ENCODE measurements at regions not wholly inside any gene's neighbourhood (a gene's known extent, or its start where the extent isn't known, plus 50 kb on each side); places are given as distances from the start of the nearest gene placed in this dataset.

GRCh38 chr13:61146571-61146970 is 269.1 kb downstream of the PCDH20 start:
- no peak for TF ChIP-seq CTCF (IDR thresholded peaks at IDR 0.05; ENCODE audit: borderline replicate concordance, control extremely low read depth, extremely low read depth, insufficient read depth, missing control alignments)
- no peak for DNase-seq (ENCODE audit: low spot score)
- in situ Hi-C loops (cut with MboI; ENCODE audit: low sequenced_read_pairs, unreplicated experiment) = no loop called here

GRCh38 chr13:61146158-61146557 is 269.5 kb downstream of the PCDH20 start:
- in situ Hi-C loops (cut with MboI; ENCODE audit: low sequenced_read_pairs, unreplicated experiment) = no loop called here
- no peak for DNase-seq (ENCODE audit: low spot score)
- TF ChIP-seq CTCF (IDR thresholded peaks at IDR 0.05; ENCODE audit: borderline replicate concordance, control extremely low read depth, extremely low read depth, insufficient read depth, missing control alignments) = no peak

GRCh38 chr13:61144834-61145593 is 270.6 kb downstream of the PCDH20 start:
- in situ Hi-C loops (cut with MboI; ENCODE audit: low sequenced_read_pairs, unreplicated experiment) = no loop called here
- no peak for DNase-seq (ENCODE audit: low spot score)
- TF ChIP-seq CTCF (IDR thresholded peaks at IDR 0.05; ENCODE audit: borderline replicate concordance, control extremely low read depth, extremely low read depth, insufficient read depth, missing control alignments) = no peak

- in situ Hi-C loops (cut with MboI; ENCODE audit: low sequenced_read_pairs, unreplicated experiment) = no loop called here
These were observed 271.3 kb downstream of the PCDH20 start for GRCh38 chr13:61144301-61144700.

GRCh38 chr13:61142506-61142905 is 273.1 kb downstream of the PCDH20 start:
- no peak for TF ChIP-seq CTCF (IDR thresholded peaks at IDR 0.05; ENCODE audit: borderline replicate concordance, control extremely low read depth, extremely low read depth, insufficient read depth, missing control alignments)
- DNase-seq (ENCODE audit: low spot score) = no peak
- in situ Hi-C loops (cut with MboI; ENCODE audit: low sequenced_read_pairs, unreplicated experiment) = no loop called here

More at GRCh38 chr13:61144301-61144700, 271.3 kb downstream of the PCDH20 start:
- no peak for DNase-seq (ENCODE audit: low spot score)
- TF ChIP-seq CTCF (IDR thresholded peaks at IDR 0.05; ENCODE audit: borderline replicate concordance, control extremely low read depth, extremely low read depth, insufficient read depth, missing control alignments) = no peak

- no peak for DNase-seq (ENCODE audit: low spot score)
- in situ Hi-C loops (cut with MboI; ENCODE audit: low sequenced_read_pairs, unreplicated experiment) = no loop called here
- TF ChIP-seq CTCF (IDR thresholded peaks at IDR 0.05; ENCODE audit: borderline replicate concordance, control extremely low read depth, extremely low read depth, insufficient read depth, missing control alignments) = no peak
These were observed 276.8 kb downstream of the PCDH20 start for GRCh38 chr13:61138857-61139256.

Measured in GM13976 (cell line).